Stimulated activated effector memory CD8-positive, alpha-beta T cell treated with anti-CD3 and anti-CD28 coated beads, Interleukin-12 subunit alpha, Interleukin-12 subunit beta, amount 100 ng/mL, for 72 hours (primary cell): ENCODE measurements at regions not wholly inside any gene's neighbourhood (a gene's known extent, or its start where the extent isn't known, plus 50 kb on each side); places are given as distances from the start of the nearest gene placed in this dataset.
A peak's percentile ranks its signal among the peaks of the same experiment; 100 is the strongest.
"Not testable (repeated sequence)": the region's sequence is repeated elsewhere in the genome, so short reads cannot be mapped to it uniquely, and the experiment has no call there.

ENCODE experiments used
- ATAC-seq: fragments of 150-1000 bp; cut with Tn5 transposase; 2 replicates; pipeline ENCODE4 v1.10.0; 2021
- DNase-seq, 2 donors: peaks; one replicate each; pipeline ENCODE4 v3.0.0; 2021 to 2022; ENCODE audit warnings: low spot score in 2 of 2
- H3K27ac Mint-ChIP-seq: one replicate; pipeline ENCODE4 v1.8.0; 2022; ENCODE audit warnings: mild to moderate bottlenecking, mixed read lengths
- H3K36me3 Mint-ChIP-seq: one replicate; pipeline ENCODE4 v1.8.0; 2022; ENCODE audit warnings: mild to moderate bottlenecking, mixed read lengths
- H3K4me1 Mint-ChIP-seq: one replicate; pipeline ENCODE4 v1.8.0; 2022; ENCODE audit warnings: mixed read lengths
- H3K4me3 Mint-ChIP-seq: one replicate; pipeline ENCODE4 v1.8.0; 2022; ENCODE audit warnings: mild to moderate bottlenecking, mixed read lengths
- H3K9me3 Mint-ChIP-seq: one replicate; pipeline ENCODE4 v1.8.0; 2022; ENCODE audit warnings: mixed read lengths

GRCh38 chr12:28086521-28087155, 103.6 kb upstream of the CCDC91 start:
- Mint-ChIP-seq H3K4me1 (peaks cover 19% of the 10 kb centered on the region), H3K36me3 (no peaks in the 10 kb centered on the region), H3K9me3 (no peaks in the 10 kb centered on the region), H3K27ac (no peak overlapping the region), H3K4me3 (no peak overlapping the region)
- ATAC-seq (peak; percentile 56), DNase-seq (no peak)

GRCh38 chr12:28088566-28089272, 101.5 kb upstream of the CCDC91 start:
- DNase-seq, result no peak
- H3K9me3 Mint-ChIP-seq, result no peaks in the 10 kb centered on the region
- ATAC-seq, result no peak
- H3K27ac Mint-ChIP-seq, result no peak overlapping the region
- no peak overlapping the region for H3K4me3 Mint-ChIP-seq
- peaks cover 13% of the 10 kb centered on the region for H3K4me1 Mint-ChIP-seq
- no peaks in the 10 kb centered on the region for H3K36me3 Mint-ChIP-seq

DNA sequence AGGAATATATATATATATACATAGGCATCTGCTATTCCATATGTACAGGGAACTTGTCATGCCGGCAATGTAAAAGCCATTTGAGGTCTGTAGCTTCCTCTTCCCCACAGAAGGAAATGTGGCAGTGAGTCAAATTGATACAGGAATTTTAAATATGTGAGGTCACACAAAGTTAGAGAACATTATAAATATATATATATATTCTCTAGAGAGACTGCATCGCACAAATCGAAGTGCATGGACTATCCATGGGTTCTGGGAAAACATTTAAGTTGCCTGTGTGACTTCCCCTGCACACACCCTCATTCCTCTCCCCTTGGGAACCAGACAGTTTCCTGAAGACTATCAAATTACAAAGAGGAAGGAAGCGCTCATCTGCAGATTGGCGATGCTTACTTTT, 100.9 kb upstream of the CCDC91 start:
- no peak overlapping the region for H3K27ac Mint-ChIP-seq
- H3K4me1 Mint-ChIP-seq, result peaks cover 13% of the 10 kb centered on the region
- no peaks in the 10 kb centered on the region for H3K36me3 Mint-ChIP-seq
- no peak overlapping the region for H3K4me3 Mint-ChIP-seq
- no peak for ATAC-seq
- peaks cover 3% of the 10 kb centered on the region for H3K9me3 Mint-ChIP-seq
- DNase-seq, result no peak

GRCh38 chr12:28090835-28091234, 99.4 kb upstream of the CCDC91 start:
- peaks cover 11% of the 10 kb centered on the region for H3K4me1 Mint-ChIP-seq
- DNase-seq (no peak), ATAC-seq (no peak)
- no peaks in the 10 kb centered on the region for H3K36me3 Mint-ChIP-seq
- no peak overlapping the region for H3K4me3 Mint-ChIP-seq
- peaks cover 3% of the 10 kb centered on the region for H3K9me3 Mint-ChIP-seq
- no peak overlapping the region for H3K27ac Mint-ChIP-seq

- ATAC-seq (no peak), DNase-seq (no peak)
- Mint-ChIP-seq H3K4me1 (no peaks in the 10 kb centered on the region), H3K4me3 (no peak overlapping the region), H3K9me3 (peaks cover 3% of the 10 kb centered on the region), H3K27ac (no peak overlapping the region), H3K36me3 (no peaks in the 10 kb centered on the region)
Observed at GRCh38 chr12:28092396-28092795, 97.9 kb upstream of the CCDC91 start.

GRCh38 chr12:28096649-28097048, 93.6 kb upstream of the CCDC91 start:
- Mint-ChIP-seq H3K36me3 (no peaks in the 10 kb centered on the region), H3K4me1 (no peaks in the 10 kb centered on the region), H3K27ac (no peak overlapping the region), H3K4me3 (no peak overlapping the region), H3K9me3 (peaks cover 3% of the 10 kb centered on the region)
- ATAC-seq (no peak), DNase-seq (no peak)

- Mint-ChIP-seq H3K4me1 (no peaks in the 10 kb centered on the region), H3K4me3 (no peak overlapping the region), H3K36me3 (no peaks in the 10 kb centered on the region), H3K27ac (no peak overlapping the region), H3K9me3 (peaks cover 3% of the 10 kb centered on the region)
- ATAC-seq, result no peak
- DNase-seq, result no peak
Observed at GRCh38 chr12:28097221-28097620, 93.0 kb upstream of the CCDC91 start.

DNA sequence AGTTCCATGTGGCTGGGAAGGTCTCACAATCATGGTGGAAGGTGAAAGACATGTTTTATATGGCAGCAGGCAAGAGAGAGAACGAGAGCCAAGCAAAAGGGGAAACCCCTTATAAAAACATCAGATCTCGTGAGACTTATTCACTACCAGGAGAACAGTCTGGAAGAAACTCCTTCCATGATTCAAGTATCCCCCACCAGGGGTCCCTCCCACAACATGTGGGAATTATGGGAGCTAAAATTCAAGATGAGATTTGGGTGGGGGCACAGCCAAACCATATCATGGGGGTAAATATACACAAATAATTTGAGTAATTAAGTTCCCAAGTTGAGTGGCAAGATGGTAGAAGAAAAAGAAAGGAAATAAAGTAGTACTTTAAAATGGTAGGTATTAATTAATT, 91.0 kb upstream of the CCDC91 start:
- H3K36me3 Mint-ChIP-seq, H3K4me1 Mint-ChIP-seq, H3K4me3 Mint-ChIP-seq, ATAC-seq, H3K9me3 Mint-ChIP-seq, H3K27ac Mint-ChIP-seq, DNase-seq: not testable (repeated sequence)

- Mint-ChIP-seq H3K4me3 (no peak overlapping the region), H3K9me3 (no peaks in the 10 kb centered on the region), H3K4me1 (no peaks in the 10 kb centered on the region), H3K36me3 (no peaks in the 10 kb centered on the region), H3K27ac (no peak overlapping the region)
- ATAC-seq, result no peak
- no peak for DNase-seq
Observed at GRCh38 chr12:28099871-28100270, 90.4 kb upstream of the CCDC91 start.

DNA sequence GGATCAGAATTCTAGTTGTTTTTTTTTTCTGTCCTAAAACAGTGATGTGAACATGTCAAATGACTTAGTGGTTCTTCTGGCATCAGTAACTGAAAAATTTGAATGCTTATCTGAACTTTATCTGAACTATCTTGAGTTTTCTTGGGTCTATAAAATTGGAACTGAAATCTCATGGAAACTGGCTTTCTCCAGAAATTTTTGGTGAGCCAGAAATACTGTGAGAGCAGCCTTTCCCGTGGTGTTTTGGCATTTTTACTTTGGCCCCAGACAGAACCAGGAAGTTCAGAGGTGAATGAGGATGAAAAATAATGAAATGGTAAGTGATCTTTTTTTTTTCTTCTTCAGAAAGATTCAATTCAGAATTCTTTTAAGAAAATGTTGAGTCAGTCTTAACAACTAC, 89.5 kb upstream of the CCDC91 start:
- no peak overlapping the region for H3K27ac Mint-ChIP-seq
- no peak for ATAC-seq
- no peaks in the 10 kb centered on the region for H3K9me3 Mint-ChIP-seq

GRCh38 chr12:28104316-28104715, 85.9 kb upstream of the CCDC91 start:
- Mint-ChIP-seq H3K27ac (no peak overlapping the region), H3K4me1 (peaks cover 18% of the 10 kb centered on the region), H3K9me3 (no peaks in the 10 kb centered on the region), H3K4me3 (no peak overlapping the region), H3K36me3 (no peaks in the 10 kb centered on the region)
- no peak for DNase-seq
- no peak for ATAC-seq

More for the DNA sequence above, 89.5 kb upstream of the CCDC91 start:
- H3K36me3 Mint-ChIP-seq, result no peaks in the 10 kb centered on the region
- no peak for DNase-seq
- H3K4me3 Mint-ChIP-seq, result no peak overlapping the region
- H3K4me1 Mint-ChIP-seq, result no peaks in the 10 kb centered on the region

DNA sequence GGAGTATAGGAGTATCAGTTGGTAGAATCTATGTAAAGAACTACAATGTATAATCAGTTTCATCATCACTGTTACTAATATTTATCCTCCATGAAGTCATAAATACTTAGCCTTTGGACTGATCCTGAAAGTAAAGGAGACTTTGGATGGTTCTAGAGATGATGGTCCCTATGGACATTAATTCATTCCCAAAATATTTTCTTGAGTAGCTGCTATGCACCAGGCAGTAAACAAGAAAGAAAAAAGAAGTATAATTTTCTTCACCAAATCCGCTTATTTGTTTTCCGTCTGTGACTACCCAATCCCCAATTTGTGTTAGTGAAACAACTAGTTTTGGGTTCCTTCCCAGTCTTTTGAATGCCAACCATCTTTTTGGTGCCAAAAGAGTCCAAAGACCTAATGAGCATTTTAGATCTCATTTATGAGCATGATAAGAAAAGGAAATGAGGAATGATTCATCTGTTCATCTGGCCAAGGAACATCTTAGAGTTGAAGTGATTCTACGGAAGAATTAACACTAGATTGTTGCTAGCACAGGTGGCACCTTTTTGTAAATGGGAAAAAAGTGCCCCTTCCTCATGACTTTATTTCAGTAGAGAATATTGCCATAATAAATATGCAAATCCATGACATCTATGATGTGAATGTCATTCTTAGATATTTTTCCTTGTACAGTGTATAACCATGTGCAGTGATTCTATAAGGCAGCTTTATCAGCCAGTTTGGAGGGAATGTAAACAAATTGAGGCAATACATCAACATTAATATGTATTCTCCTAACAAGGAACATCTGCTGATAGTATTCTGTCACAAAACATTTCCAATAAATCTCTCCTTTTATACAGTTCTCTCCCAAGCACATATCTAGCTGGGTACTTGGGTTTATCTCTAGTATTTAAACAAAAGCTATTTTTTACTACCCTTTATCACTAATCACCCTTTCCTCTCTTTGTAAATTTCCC, 85.1 kb upstream of the CCDC91 start:
- ATAC-seq (no peak), DNase-seq (no peak)
- H3K36me3 Mint-ChIP-seq, result no peaks in the 10 kb centered on the region
- H3K4me1 Mint-ChIP-seq, result peaks cover 18% of the 10 kb centered on the region
- H3K9me3 Mint-ChIP-seq, result no peaks in the 10 kb centered on the region
- H3K27ac Mint-ChIP-seq, result no peak overlapping the region
- H3K4me3 Mint-ChIP-seq, result no peak overlapping the region

DNA sequence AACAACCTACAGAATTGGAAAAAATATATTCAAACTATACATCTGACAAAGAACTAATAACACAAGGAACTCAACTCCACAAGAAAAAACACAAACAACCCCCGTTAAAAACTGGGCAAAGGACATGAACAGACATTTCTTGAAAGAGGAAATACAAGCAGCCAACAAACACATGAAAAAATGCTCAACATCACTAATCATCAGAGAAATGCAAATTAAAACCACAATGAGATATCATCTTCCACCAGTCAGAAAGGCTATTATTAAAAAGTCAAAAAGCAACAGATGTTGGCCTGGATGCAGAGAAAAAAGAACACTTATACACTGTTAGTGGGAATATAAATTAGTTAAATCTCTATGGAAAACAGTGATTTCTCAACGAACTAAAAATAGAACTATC, 82.6 kb upstream of the CCDC91 start:
- Mint-ChIP-seq H3K9me3 (no peaks in the 10 kb centered on the region), H3K36me3 (no peaks in the 10 kb centered on the region), H3K4me1 (peaks cover 18% of the 10 kb centered on the region), H3K4me3 (no peak overlapping the region), H3K27ac (no peak overlapping the region)
- DNase-seq (no peak), ATAC-seq (no peak)

DNA sequence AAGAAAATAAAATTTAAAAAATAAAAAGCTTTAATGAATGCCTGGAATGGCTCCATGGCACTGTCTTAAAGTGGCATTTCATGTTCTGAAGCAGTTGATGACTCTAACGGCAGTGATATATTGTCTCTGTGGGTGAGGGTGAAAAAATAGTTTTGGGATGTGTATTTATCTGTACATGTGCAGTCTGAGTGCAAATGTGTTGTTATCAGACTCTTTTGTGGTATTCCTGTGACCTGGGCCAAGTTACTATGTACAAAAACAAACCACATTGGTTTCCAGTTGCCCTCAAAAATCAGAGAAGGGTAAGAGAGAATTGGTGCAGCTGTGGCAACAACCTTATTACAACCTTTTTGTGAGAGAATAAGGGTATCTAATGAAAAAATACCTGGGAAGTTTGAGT, 81.7 kb upstream of the CCDC91 start:
- ATAC-seq (peak; percentile 88), DNase-seq (no peak)
- H3K4me3 Mint-ChIP-seq, result no peak overlapping the region
- H3K36me3 Mint-ChIP-seq, result no peaks in the 10 kb centered on the region
- H3K27ac Mint-ChIP-seq, result no peak overlapping the region
- H3K9me3 Mint-ChIP-seq, result no peaks in the 10 kb centered on the region
- H3K4me1 Mint-ChIP-seq, result peaks cover 18% of the 10 kb centered on the region

- DNase-seq (no peak), ATAC-seq (no peak)
- peaks cover 18% of the 10 kb centered on the region for H3K4me1 Mint-ChIP-seq
- no peaks in the 10 kb centered on the region for H3K36me3 Mint-ChIP-seq
- H3K27ac Mint-ChIP-seq, result no peak overlapping the region
- no peak overlapping the region for H3K4me3 Mint-ChIP-seq
- no peaks in the 10 kb centered on the region for H3K9me3 Mint-ChIP-seq
Observed at GRCh38 chr12:28110329-28110728, 79.9 kb upstream of the CCDC91 start.
